Neural cell (in vitro differentiated cells): ENCODE measurements at regions not wholly inside any gene's neighbourhood (a gene's known extent, or its start where the extent isn't known, plus 50 kb on each side); places are given as distances from the start of the nearest gene placed in this dataset.

Source experiments
- H2AFZ ChIP-seq: fragments of 200-600, 300-800 bp; sonication (generic), shearing (Covaris generic); 2 replicates; pipeline ENCODE4 v1.6.0; 2014; ENCODE audit warnings: low read depth, mild to moderate bottlenecking, antibody characterized with exemption, low read length, moderate library complexity
- H3F3A ChIP-seq: fragments of 200-600 bp; shearing (Covaris generic); 2 replicates; pipeline ENCODE4 v1.6.1; 2016; ENCODE audit warnings: mild to moderate bottlenecking, moderate library complexity, mixed read lengths, antibody characterized with exemption, low read length; ENCODE audit not compliant: insufficient read depth, poor library complexity, severe bottlenecking
- H3K27ac ChIP-seq: fragments of 200-600, 300-800 bp; sonication (generic), shearing (Covaris generic); 2 replicates; pipeline ENCODE4 v1.5.1; 2014; ENCODE audit warnings: mild to moderate bottlenecking, low read length, moderate library complexity
- H3K27me3 ChIP-seq: fragments of 300-800, 200-600 bp; sonication (generic), shearing (Covaris generic); 2 replicates; pipeline ENCODE4 v1.6.0; 2014; ENCODE audit warnings: mild to moderate bottlenecking, low read depth, low read length, moderate library complexity; ENCODE audit not compliant: insufficient read depth
- H3K36me3 ChIP-seq: fragments of 300-800, 200-600 bp; sonication (generic), shearing (Covaris generic); 2 replicates; pipeline ENCODE4 v1.5.1; 2014; ENCODE audit warnings: mild to moderate bottlenecking, antibody characterized with exemption, low read length, moderate library complexity; ENCODE audit not compliant: insufficient read depth
- H3K4me2 ChIP-seq: fragments of 300-800, 200-600 bp; sonication (generic), shearing (Covaris generic); 2 replicates; pipeline ENCODE4 v1.6.0; 2014; ENCODE audit warnings: mild to moderate bottlenecking, low read length
- H3K4me3 ChIP-seq: fragments of 300-800, 200-600 bp; sonication (generic), shearing (Covaris generic); 2 replicates; pipeline ENCODE4 v1.5.1; 2014; ENCODE audit warnings: mild to moderate bottlenecking, low read length, moderate library complexity
- H3K79me2 ChIP-seq: fragments of 200-600 bp; shearing (Covaris generic); replicated peaks from 2 replicates; pipeline ENCODE4 v1.6.0; 2014; ENCODE audit warnings: mild to moderate bottlenecking, low read length, moderate library complexity; ENCODE audit not compliant: insufficient read depth
- H3K9ac ChIP-seq: fragments of 300-800, 200-600 bp; sonication (generic), shearing (Covaris generic); 2 replicates; pipeline ENCODE4 v1.6.1; 2016; ENCODE audit warnings: mild to moderate bottlenecking, low read length, mixed read lengths
- H3K9me2 ChIP-seq: fragments of 200-600 bp; shearing (Covaris generic); 2 replicates; pipeline ENCODE4 v1.6.1; 2016; ENCODE audit warnings: mild to moderate bottlenecking, low read length, mixed read lengths; ENCODE audit not compliant: insufficient read depth
- H3K9me3 ChIP-seq: fragments of 200-600, 300-800 bp; sonication (generic), shearing (Covaris generic); 2 replicates; pipeline ENCODE4 v1.6.1; 2016; ENCODE audit warnings: mild to moderate bottlenecking, mixed run types, low read length, moderate library complexity, mixed read lengths
- H4K20me1 ChIP-seq: fragments of 200-600 bp; shearing (Covaris generic); 2 replicates; pipeline ENCODE4 v1.6.1; 2016; ENCODE audit warnings: mild to moderate bottlenecking, mixed run types; ENCODE audit not compliant: insufficient read depth
- CTCF ChIP-seq: fragments of 450-650 bp; IDR thresholded peaks from 2 replicates; pipeline ENCODE4 v1.5.1; 2014; ENCODE audit warnings: antibody characterized with exemption, mild to moderate bottlenecking, moderate library complexity; ENCODE audit not compliant: poor library complexity, severe bottlenecking
- EP300 ChIP-seq: fragments of 450-650 bp; conservative IDR thresholded peaks from 2 replicates; pipeline ENCODE4 v1.6.1; 2014; ENCODE audit warnings: antibody characterized with exemption, mild to moderate bottlenecking, moderate library complexity; ENCODE audit not compliant: poor library complexity, severe bottlenecking
- EZH2 ChIP-seq: fragments of 200-600, 300-800 bp; shearing (Covaris generic), sonication (generic); IDR thresholded peaks from 2 replicates; pipeline ENCODE4 v1.6.1; 2014; ENCODE audit warnings: antibody characterized with exemption, low read length, borderline replicate concordance, mild to moderate bottlenecking; ENCODE audit not compliant: insufficient read depth, poor library complexity, severe bottlenecking
- MXI1 ChIP-seq: fragments of 450-650 bp; conservative IDR thresholded peaks from 2 replicates; pipeline ENCODE4 v1.6.1; 2014; ENCODE audit warnings: antibody characterized with exemption, mild to moderate bottlenecking; ENCODE audit not compliant: poor library complexity, severe bottlenecking
- POLR2AphosphoS5 ChIP-seq: IDR thresholded peaks from 2 replicates; pipeline ENCODE4 v1.6.1; 2012
- RAD21 ChIP-seq: fragments of 450-650 bp; conservative IDR thresholded peaks from 2 replicates; pipeline ENCODE4 v1.6.1; 2014; ENCODE audit warnings: antibody characterized with exemption, mild to moderate bottlenecking, moderate library complexity
- REST ChIP-seq: IDR thresholded peaks from 2 replicates; pipeline ENCODE4 v1.6.1; 2012; ENCODE audit warnings: borderline replicate concordance
- SMC3 ChIP-seq: fragments of 450-650 bp; conservative IDR thresholded peaks from 2 replicates; pipeline ENCODE4 v1.6.1; 2014; ENCODE audit warnings: antibody characterized with exemption, mild to moderate bottlenecking, moderate library complexity; ENCODE audit not compliant: poor library complexity
- TAF1 ChIP-seq: IDR thresholded peaks from 2 replicates; pipeline ENCODE4 v1.6.1; 2012; ENCODE audit warnings: low read depth

- H3F3A ChIP-seq, result no peaks in the 10 kb centered on the region
- H3K27ac ChIP-seq, result no peak overlapping the region
- no peaks in the 10 kb centered on the region for H4K20me1 ChIP-seq
- H3K9me3 ChIP-seq, result no peaks in the 10 kb centered on the region
- no peaks in the 10 kb centered on the region for H3K79me2 ChIP-seq
- no peaks in the 10 kb centered on the region for H3K9me2 ChIP-seq
- H3K27me3 ChIP-seq, result no peaks in the 10 kb centered on the region
- H2AFZ ChIP-seq, result no peak overlapping the region
- H3K36me3 ChIP-seq, result no peaks in the 10 kb centered on the region
- no peak overlapping the region for H3K4me3 ChIP-seq
- H3K9ac ChIP-seq, result no peak overlapping the region
- no peak for TF ChIP-seq EP300
- TF ChIP-seq CTCF, result no peak
- TF ChIP-seq SMC3, result no peak
- TF ChIP-seq POLR2AphosphoS5, result no peak
- no peak overlapping the region for H3K4me2 ChIP-seq
Observed at GRCh38 chr2:56113382-56113975, 70.3 kb upstream of the CCDC85A start.

- no peak overlapping the region for H3K9ac ChIP-seq
- H3K79me2 ChIP-seq, result no peaks in the 10 kb centered on the region
- H2AFZ ChIP-seq, result no peak overlapping the region
- no peaks in the 10 kb centered on the region for H3F3A ChIP-seq
- no peaks in the 10 kb centered on the region for H3K27me3 ChIP-seq
- no peak overlapping the region for H3K4me2 ChIP-seq
- no peaks in the 10 kb centered on the region for H3K9me3 ChIP-seq
- no peak overlapping the region for H3K27ac ChIP-seq
- TF ChIP-seq EZH2 (no peak), SMC3 (no peak), EP300 (no peak), CTCF (no peak), REST (no peak), TAF1 (no peak), RAD21 (no peak), MXI1 (no peak), POLR2AphosphoS5 (no peak)
- H4K20me1 ChIP-seq, result no peaks in the 10 kb centered on the region
- H3K36me3 ChIP-seq, result no peaks in the 10 kb centered on the region
- no peaks in the 10 kb centered on the region for H3K9me2 ChIP-seq
- H3K4me3 ChIP-seq, result no peak overlapping the region
Observed at GRCh38 chr2:56117764-56118163, 66.0 kb upstream of the CCDC85A start.
